ENCODE measurements at regions not wholly inside any gene's neighbourhood (a gene's known extent, or its start where the extent isn't known, plus 50 kb on each side); places are given as distances from the start of the nearest gene placed in this dataset.
"Not testable (repeated sequence)": the region's sequence is repeated elsewhere in the genome, so short reads cannot be mapped to it uniquely, and the experiment has no call there.

GRCh38 chr7:23887660-23888059 lies 177.6 kb downstream of the STK31 start:
- 65 to 74% methylated on average over 2 of the region's 2 CpGs for WGBS, 2 experiments

GRCh38 chr7:23888958-23889357 lies 178.9 kb downstream of the STK31 start:
- Histone ChIP-seq H3K4me1 (ENCODE audit: control insufficient read depth, insufficient read depth, low read length) (no peaks in the 10 kb centered on the region), H3K36me3 (ENCODE audit: control insufficient read depth, insufficient read depth, low read length) (no peaks in the 10 kb centered on the region), H3K4me3 (ENCODE audit: insufficient read depth, low read depth, low read length) (no peak overlapping the region), H3K27ac (ENCODE audit: insufficient read depth, low read depth, low read length, poor library complexity, severe bottlenecking) (no peak overlapping the region), H3K27me3 (ENCODE audit: control insufficient read depth, insufficient read depth, low read length, poor library complexity, severe bottlenecking) (no peaks in the 10 kb centered on the region), H3K9me3 (ENCODE audit: control insufficient read depth, low read length) (no peaks in the 10 kb centered on the region)
- WGBS, 2 experiments: 89% methylated on average over 1 of the region's 1 CpG; no CpG with 5 or more reads in 1 of the 2 experiments

More at GRCh38 chr7:23887660-23888059, 177.6 kb downstream of the STK31 start:
- Histone ChIP-seq H3K27ac (ENCODE audit: insufficient read depth, low read depth, low read length, poor library complexity, severe bottlenecking) (no peak overlapping the region), H3K4me3 (ENCODE audit: insufficient read depth, low read depth, low read length) (no peak overlapping the region), H3K9me3 (ENCODE audit: control insufficient read depth, low read length) (no peaks in the 10 kb centered on the region), H3K4me1 (ENCODE audit: control insufficient read depth, insufficient read depth, low read length) (no peaks in the 10 kb centered on the region), H3K27me3 (ENCODE audit: control insufficient read depth, insufficient read depth, low read length, poor library complexity, severe bottlenecking) (no peaks in the 10 kb centered on the region), H3K36me3 (ENCODE audit: control insufficient read depth, insufficient read depth, low read length) (no peaks in the 10 kb centered on the region)

- no peaks in the 10 kb centered on the region for H3K36me3 ChIP-seq (ENCODE audit: control insufficient read depth, insufficient read depth, low read length)
- no peaks in the 10 kb centered on the region for H3K9me3 ChIP-seq (ENCODE audit: control insufficient read depth, low read length)
- H3K27ac ChIP-seq (ENCODE audit: insufficient read depth, low read depth, low read length, poor library complexity, severe bottlenecking): no peak overlapping the region
- no peaks in the 10 kb centered on the region for H3K27me3 ChIP-seq (ENCODE audit: control insufficient read depth, insufficient read depth, low read length, poor library complexity, severe bottlenecking)
- 95 to 97% methylated on average over 1 of the region's 1 CpG for WGBS, 2 experiments
- no peak overlapping the region for H3K4me3 ChIP-seq (ENCODE audit: insufficient read depth, low read depth, low read length)
- H3K4me1 ChIP-seq (ENCODE audit: control insufficient read depth, insufficient read depth, low read length): no peaks in the 10 kb centered on the region
These were observed 179.5 kb downstream of the STK31 start for GRCh38 chr7:23889566-23889965.

GRCh38 chr7:23892019-23892418 lies 182.0 kb downstream of the STK31 start:
- Histone ChIP-seq H3K4me3 (ENCODE audit: insufficient read depth, low read depth, low read length) (no peak overlapping the region), H3K36me3 (ENCODE audit: control insufficient read depth, insufficient read depth, low read length) (no peaks in the 10 kb centered on the region), H3K9me3 (ENCODE audit: control insufficient read depth, low read length) (no peaks in the 10 kb centered on the region), H3K4me1 (ENCODE audit: control insufficient read depth, insufficient read depth, low read length) (no peaks in the 10 kb centered on the region), H3K27ac (ENCODE audit: insufficient read depth, low read depth, low read length, poor library complexity, severe bottlenecking) (no peak overlapping the region), H3K27me3 (ENCODE audit: control insufficient read depth, insufficient read depth, low read length, poor library complexity, severe bottlenecking) (no peaks in the 10 kb centered on the region)
- WGBS, 2 experiments: 82 to 96% methylated on average over 1 of the region's 1 CpG

- H3K27me3 ChIP-seq (ENCODE audit: control insufficient read depth, insufficient read depth, low read length, poor library complexity, severe bottlenecking): no peaks in the 10 kb centered on the region
- no peaks in the 10 kb centered on the region for H3K36me3 ChIP-seq (ENCODE audit: control insufficient read depth, insufficient read depth, low read length)
- WGBS, 2 experiments: 95% methylated on average over 7 of the region's 7 CpGs
- no peak overlapping the region for H3K27ac ChIP-seq (ENCODE audit: insufficient read depth, low read depth, low read length, poor library complexity, severe bottlenecking)
- no peaks in the 10 kb centered on the region for H3K4me1 ChIP-seq (ENCODE audit: control insufficient read depth, insufficient read depth, low read length)
- H3K9me3 ChIP-seq (ENCODE audit: control insufficient read depth, low read length): no peaks in the 10 kb centered on the region
- no peak overlapping the region for H3K4me3 ChIP-seq (ENCODE audit: insufficient read depth, low read depth, low read length)
These were observed 183.3 kb downstream of the STK31 start for GRCh38 chr7:23893176-23893941.

GRCh38 chr7:23893942-23894891 lies 184.2 kb downstream of the STK31 start:
- H3K36me3 ChIP-seq (ENCODE audit: control insufficient read depth, insufficient read depth, low read length): no peaks in the 10 kb centered on the region
- no peak overlapping the region for H3K27ac ChIP-seq (ENCODE audit: insufficient read depth, low read depth, low read length, poor library complexity, severe bottlenecking)
- WGBS, 2 experiments: 87 to 88% methylated on average over 13 of the region's 13 CpGs
- no peaks in the 10 kb centered on the region for H3K4me1 ChIP-seq (ENCODE audit: control insufficient read depth, insufficient read depth, low read length)
- H3K4me3 ChIP-seq (ENCODE audit: insufficient read depth, low read depth, low read length): no peak overlapping the region
- no peaks in the 10 kb centered on the region for H3K27me3 ChIP-seq (ENCODE audit: control insufficient read depth, insufficient read depth, low read length, poor library complexity, severe bottlenecking)
- H3K9me3 ChIP-seq (ENCODE audit: control insufficient read depth, low read length): no peaks in the 10 kb centered on the region

GRCh38 chr7:23894892-23895569 lies 185.0 kb downstream of the STK31 start:
- H3K36me3 ChIP-seq (ENCODE audit: control insufficient read depth, insufficient read depth, low read length): no peaks in the 10 kb centered on the region
- no peak overlapping the region for H3K4me3 ChIP-seq (ENCODE audit: insufficient read depth, low read depth, low read length)
- H3K27ac ChIP-seq (ENCODE audit: insufficient read depth, low read depth, low read length, poor library complexity, severe bottlenecking): no peak overlapping the region
- H3K4me1 ChIP-seq (ENCODE audit: control insufficient read depth, insufficient read depth, low read length): no peaks in the 10 kb centered on the region
- no peaks in the 10 kb centered on the region for H3K27me3 ChIP-seq (ENCODE audit: control insufficient read depth, insufficient read depth, low read length, poor library complexity, severe bottlenecking)
- WGBS, 2 experiments: 93% methylated on average over 2 to 4 of the region's 4 CpGs
- H3K9me3 ChIP-seq (ENCODE audit: control insufficient read depth, low read length): no peaks in the 10 kb centered on the region

GRCh38 chr7:23895666-23896096 lies 185.7 kb downstream of the STK31 start:
- WGBS, 2 experiments: 82 to 92% methylated on average over 6 of the region's 6 CpGs
- no peaks in the 10 kb centered on the region for H3K27me3 ChIP-seq (ENCODE audit: control insufficient read depth, insufficient read depth, low read length, poor library complexity, severe bottlenecking)
- no peak overlapping the region for H3K27ac ChIP-seq (ENCODE audit: insufficient read depth, low read depth, low read length, poor library complexity, severe bottlenecking)

GRCh38 chr7:23898619-23899018 lies 188.6 kb downstream of the STK31 start:
- Histone ChIP-seq H3K4me3 (ENCODE audit: insufficient read depth, low read depth, low read length) (no peak overlapping the region), H3K9me3 (ENCODE audit: control insufficient read depth, low read length) (no peaks in the 10 kb centered on the region), H3K36me3 (ENCODE audit: control insufficient read depth, insufficient read depth, low read length) (no peaks in the 10 kb centered on the region), H3K27ac (ENCODE audit: insufficient read depth, low read depth, low read length, poor library complexity, severe bottlenecking) (no peak overlapping the region), H3K4me1 (ENCODE audit: control insufficient read depth, insufficient read depth, low read length) (no peaks in the 10 kb centered on the region), H3K27me3 (ENCODE audit: control insufficient read depth, insufficient read depth, low read length, poor library complexity, severe bottlenecking) (no peaks in the 10 kb centered on the region)

More at GRCh38 chr7:23895666-23896096, 185.7 kb downstream of the STK31 start:
- no peaks in the 10 kb centered on the region for H3K36me3 ChIP-seq (ENCODE audit: control insufficient read depth, insufficient read depth, low read length)
- H3K9me3 ChIP-seq (ENCODE audit: control insufficient read depth, low read length): no peaks in the 10 kb centered on the region
- H3K4me3 ChIP-seq (ENCODE audit: insufficient read depth, low read depth, low read length): no peak overlapping the region
- H3K4me1 ChIP-seq (ENCODE audit: control insufficient read depth, insufficient read depth, low read length): no peaks in the 10 kb centered on the region

- not testable (repeated sequence) for H3K27ac ChIP-seq (ENCODE audit: insufficient read depth, low read depth, low read length, poor library complexity, severe bottlenecking); H3K9me3 ChIP-seq (ENCODE audit: control insufficient read depth, low read length); H3K36me3 ChIP-seq (ENCODE audit: control insufficient read depth, insufficient read depth, low read length); H3K4me1 ChIP-seq (ENCODE audit: control insufficient read depth, insufficient read depth, low read length); H3K4me3 ChIP-seq (ENCODE audit: insufficient read depth, low read depth, low read length); H3K27me3 ChIP-seq (ENCODE audit: control insufficient read depth, insufficient read depth, low read length, poor library complexity, severe bottlenecking)
- 96% methylated on average over 30 of the region's 30 CpGs for WGBS, 2 experiments
These were observed 194.9 kb downstream of the STK31 start for GRCh38 chr7:23904901-23905300.

All from ectodermal cell (in vitro differentiated cells).